ENCODE measurements at regions not wholly inside any gene's neighbourhood (a gene's known extent, or its start where the extent isn't known, plus 50 kb on each side); places are given as distances from the start of the nearest gene placed in this dataset.

GRCh38 chr2:176774766-176775451 lies 437.7 kb upstream of the HNRNPA3 start:
- Histone ChIP-seq H3K27me3 (ENCODE audit: control insufficient read depth in 4 of 4, insufficient read depth in 4 of 4, low read length in 3 of 4) (peaks cover 0 to 4% (median 0%) of the 10 kb centered on the region in 4 donors), H3K4me1 (ENCODE audit: control insufficient read depth in 4 of 4, insufficient read depth in 4 of 4, low read length in 3 of 4) (no peaks in the 10 kb centered on the region), H3K4me3 (ENCODE audit: low read depth in 1 of 3, low read length in 3 of 3) (no peak overlapping the region), H3K9ac (ENCODE audit: low read depth in 1 of 2, low read length in 2 of 2) (no peak overlapping the region), H3K9me3 (ENCODE audit: control insufficient read depth in 4 of 4, low read length in 3 of 4) (peaks cover 0 to 5% (median 1%) of the 10 kb centered on the region in 4 donors), H3K36me3 (ENCODE audit: control insufficient read depth in 4 of 4, insufficient read depth in 3 of 4, low read depth in 1 of 4, low read length in 3 of 4) (no peaks in the 10 kb centered on the region), H3K27ac (ENCODE audit: low read depth in 1 of 2, low read length in 2 of 2) (no peak overlapping the region)
- 69% methylated on average over 2 of the region's 2 CpGs for WGBS
- DNase-seq (ENCODE audit: low spot score) = no peak
- TF ChIP-seq SP1 (IDR thresholded peaks at IDR 0.05) (no peak), EGR1 (IDR thresholded peaks at IDR 0.05; ENCODE audit: low read depth in 2 of 2) (no peak), REST (IDR thresholded peaks at IDR 0.05) (no peak), HNF4A (conservative IDR thresholded peaks at IDR 0.05) (no peak), GABPA (IDR thresholded peaks at IDR 0.05 in 1 of 2, conservative IDR thresholded peaks at IDR 0.05 in 1 of 2) (no peak), HNF4G (IDR thresholded peaks at IDR 0.05) (no peak), TAF1 (conservative IDR thresholded peaks at IDR 0.05) (no peak), FOXA1 (IDR thresholded peaks at IDR 0.05) (no peak), NR2F2 (IDR thresholded peaks at IDR 0.05) (no peak), ATF3 (IDR thresholded peaks at IDR 0.05) (no peak), RAD21 (IDR thresholded peaks at IDR 0.05) (no peak), CTCF (IDR thresholded peaks at IDR 0.05; ENCODE audit: low read depth, low read length, missing input control) (no peak), ZBTB33 (IDR thresholded peaks at IDR 0.05) (no peak), JUND (IDR thresholded peaks at IDR 0.05) (no peak), FOXA2 (IDR thresholded peaks at IDR 0.05) (no peak), RXRA (IDR thresholded peaks at IDR 0.05) (no peak)

- Histone ChIP-seq H3K9me3 (ENCODE audit: control insufficient read depth in 4 of 4, low read length in 3 of 4) (peaks cover 0 to 5% (median 1%) of the 10 kb centered on the region in 4 donors), H3K36me3 (ENCODE audit: control insufficient read depth in 4 of 4, insufficient read depth in 3 of 4, low read depth in 1 of 4, low read length in 3 of 4) (no peaks in the 10 kb centered on the region), H3K4me3 (ENCODE audit: low read depth in 1 of 3, low read length in 3 of 3) (no peak overlapping the region), H3K27me3 (ENCODE audit: control insufficient read depth in 4 of 4, insufficient read depth in 4 of 4, low read length in 3 of 4) (peaks cover 0 to 4% (median 0%) of the 10 kb centered on the region in 4 donors), H3K4me1 (ENCODE audit: control insufficient read depth in 4 of 4, insufficient read depth in 4 of 4, low read length in 3 of 4) (no peaks in the 10 kb centered on the region), H3K27ac (ENCODE audit: low read depth in 1 of 2, low read length in 2 of 2) (no peak overlapping the region), H3K9ac (ENCODE audit: low read depth in 1 of 2, low read length in 2 of 2) (no peak overlapping the region)
- 81% methylated on average over 3 of the region's 3 CpGs for WGBS
- no peak for DNase-seq (ENCODE audit: low spot score)
- TF ChIP-seq RAD21 (IDR thresholded peaks at IDR 0.05) = no peak
- TF ChIP-seq JUND (IDR thresholded peaks at IDR 0.05) = no peak
- TF ChIP-seq SP1 (IDR thresholded peaks at IDR 0.05) = no peak
- no peak for TF ChIP-seq TAF1 (conservative IDR thresholded peaks at IDR 0.05)
- TF ChIP-seq FOXA2 (IDR thresholded peaks at IDR 0.05) = no peak
- TF ChIP-seq ZBTB33 (IDR thresholded peaks at IDR 0.05) = no peak
- TF ChIP-seq GABPA (IDR thresholded peaks at IDR 0.05 in 1 of 2, conservative IDR thresholded peaks at IDR 0.05 in 1 of 2) = no peak
- no peak for TF ChIP-seq HNF4G (IDR thresholded peaks at IDR 0.05)
- no peak for TF ChIP-seq REST (IDR thresholded peaks at IDR 0.05)
Observed at GRCh38 chr2:176777262-176777661, 435.3 kb upstream of the HNRNPA3 start.
